ENCODE measurements at regions not wholly inside any gene's neighbourhood (a gene's known extent, or its start where the extent isn't known, plus 50 kb on each side); places are given as distances from the start of the nearest gene placed in this dataset.

DNA sequence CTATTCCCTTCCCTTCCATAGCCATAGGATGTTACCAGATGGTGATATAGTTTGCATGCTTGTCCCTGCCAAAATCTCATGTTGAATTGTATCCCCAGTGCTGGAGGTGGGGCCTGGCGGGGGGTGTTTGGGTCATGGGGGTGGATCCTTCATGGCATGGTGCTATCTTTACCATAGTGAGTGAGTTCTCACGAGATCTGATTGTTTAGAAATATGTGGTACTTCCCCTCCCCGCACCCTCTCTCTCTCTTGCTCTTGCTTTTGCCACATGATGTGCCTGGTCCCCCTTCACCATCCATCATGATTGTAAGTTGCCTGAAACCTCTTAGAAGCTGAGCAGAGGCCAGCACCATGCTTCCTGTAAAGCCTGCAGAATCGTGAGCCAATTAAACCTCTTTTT, 181.3 kb downstream of the CAND1 start:
- H3K4me2 ChIP-seq (ENCODE audit: low read length), result no peak overlapping the region
- H3K9ac ChIP-seq, result no peak overlapping the region
- no peaks in the 10 kb centered on the region for H3K4me1 ChIP-seq
- TF ChIP-seq, protein P1, sequence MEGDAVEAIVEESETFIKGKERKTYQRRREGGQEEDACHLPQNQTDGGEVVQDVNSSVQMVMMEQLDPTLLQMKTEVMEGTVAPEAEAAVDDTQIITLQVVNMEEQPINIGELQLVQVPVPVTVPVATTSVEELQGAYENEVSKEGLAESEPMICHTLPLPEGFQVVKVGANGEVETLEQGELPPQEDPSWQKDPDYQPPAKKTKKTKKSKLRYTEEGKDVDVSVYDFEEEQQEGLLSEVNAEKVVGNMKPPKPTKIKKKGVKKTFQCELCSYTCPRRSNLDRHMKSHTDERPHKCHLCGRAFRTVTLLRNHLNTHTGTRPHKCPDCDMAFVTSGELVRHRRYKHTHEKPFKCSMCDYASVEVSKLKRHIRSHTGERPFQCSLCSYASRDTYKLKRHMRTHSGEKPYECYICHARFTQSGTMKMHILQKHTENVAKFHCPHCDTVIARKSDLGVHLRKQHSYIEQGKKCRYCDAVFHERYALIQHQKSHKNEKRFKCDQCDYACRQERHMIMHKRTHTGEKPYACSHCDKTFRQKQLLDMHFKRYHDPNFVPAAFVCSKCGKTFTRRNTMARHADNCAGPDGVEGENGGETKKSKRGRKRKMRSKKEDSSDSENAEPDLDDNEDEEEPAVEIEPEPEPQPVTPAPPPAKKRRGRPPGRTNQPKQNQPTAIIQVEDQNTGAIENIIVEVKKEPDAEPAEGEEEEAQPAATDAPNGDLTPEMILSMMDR (IDR thresholded peaks at IDR 0.05), result no peak
- H3K27me3 ChIP-seq (ENCODE audit: control insufficient read depth, insufficient read depth, low read length), result no peaks in the 10 kb centered on the region
- no peak overlapping the region for H3K27ac ChIP-seq
- H3K79me2 ChIP-seq, result no peaks in the 10 kb centered on the region
- H3K36me3 ChIP-seq (ENCODE audit: control insufficient read depth, insufficient read depth, low read length), result no peaks in the 10 kb centered on the region
- no peak overlapping the region for H3K4me3 ChIP-seq (ENCODE audit: low read depth, low read length)
- no peaks in the 10 kb centered on the region for H3K9me3 ChIP-seq (ENCODE audit: control insufficient read depth, low read length)
- no peak overlapping the region for H2AFZ ChIP-seq

DNA sequence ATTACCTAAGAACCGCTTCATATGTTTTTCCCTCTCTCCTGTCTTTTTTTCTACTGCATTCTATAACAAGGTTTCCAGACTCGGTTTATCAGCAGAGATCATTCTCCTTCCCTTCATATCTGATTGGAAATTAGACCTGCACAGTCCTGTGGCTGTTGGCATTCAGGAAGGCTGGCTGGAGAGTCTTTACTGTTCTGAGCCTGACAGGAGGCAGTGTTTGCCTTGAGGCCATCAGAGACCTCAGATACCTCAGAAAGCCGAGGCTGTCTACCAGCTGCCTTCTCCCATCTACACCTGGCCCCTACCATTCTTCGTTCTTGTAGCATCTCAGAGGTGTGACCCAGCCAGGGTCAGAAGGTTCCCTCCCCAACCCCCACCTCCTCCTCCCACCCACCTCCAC, 182.0 kb downstream of the CAND1 start:
- no peaks in the 10 kb centered on the region for H3K36me3 ChIP-seq (ENCODE audit: control insufficient read depth, insufficient read depth, low read length)
- no peaks in the 10 kb centered on the region for H3K9me3 ChIP-seq (ENCODE audit: control insufficient read depth, low read length)
- H3K4me3 ChIP-seq (ENCODE audit: low read depth, low read length), result no peak overlapping the region
- TF ChIP-seq, protein P1 (IDR thresholded peaks at IDR 0.05), result no peak
- H3K4me2 ChIP-seq (ENCODE audit: low read length), result no peak overlapping the region
- H3K4me1 ChIP-seq, result no peaks in the 10 kb centered on the region
- no peak overlapping the region for H3K9ac ChIP-seq
- H3K27me3 ChIP-seq (ENCODE audit: control insufficient read depth, insufficient read depth, low read length), result no peaks in the 10 kb centered on the region
- no peak overlapping the region for H3K27ac ChIP-seq
- no peaks in the 10 kb centered on the region for H3K79me2 ChIP-seq
- H2AFZ ChIP-seq, result no peak overlapping the region

DNA sequence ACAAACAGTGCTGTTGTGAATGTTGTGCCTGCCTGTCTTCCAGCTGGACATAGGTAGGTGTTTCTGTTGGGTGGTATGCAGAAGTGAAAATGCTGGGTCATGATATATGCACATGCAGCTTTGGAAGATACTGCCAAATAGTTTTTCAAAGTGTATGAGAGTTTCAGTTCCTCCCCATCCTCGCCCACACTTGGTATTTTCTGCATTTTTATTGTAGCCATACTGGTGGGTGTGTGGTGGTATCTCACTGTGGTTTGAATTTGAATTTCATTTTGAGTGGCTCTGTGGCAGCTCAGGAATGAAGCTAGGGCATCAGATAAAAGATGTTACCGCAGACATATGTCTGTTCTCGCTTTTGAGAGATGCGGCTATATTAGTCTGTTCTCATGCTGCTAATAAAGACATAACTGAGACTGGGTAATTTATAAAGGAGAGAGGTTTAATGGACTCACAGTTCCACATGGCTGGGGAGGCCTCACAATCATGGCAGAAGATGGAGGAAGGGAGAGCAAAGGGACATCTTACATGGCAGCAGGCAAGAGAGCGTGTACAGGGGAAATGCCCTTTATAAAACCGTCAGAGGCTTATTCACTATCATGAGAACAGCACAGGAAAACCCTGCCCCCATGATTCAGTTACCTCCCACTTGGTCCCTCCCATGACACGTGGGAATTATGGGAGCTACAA, 183.1 kb downstream of the CAND1 start:
- no peak overlapping the region for H2AFZ ChIP-seq
- H3K27me3 ChIP-seq (ENCODE audit: control insufficient read depth, insufficient read depth, low read length), result no peaks in the 10 kb centered on the region
- TF ChIP-seq, protein P1 (IDR thresholded peaks at IDR 0.05), result no peak
- no peaks in the 10 kb centered on the region for H3K79me2 ChIP-seq
- no peaks in the 10 kb centered on the region for H3K9me3 ChIP-seq (ENCODE audit: control insufficient read depth, low read length)
- H3K4me1 ChIP-seq, result no peaks in the 10 kb centered on the region
- no peak overlapping the region for H3K9ac ChIP-seq
- H3K36me3 ChIP-seq (ENCODE audit: control insufficient read depth, insufficient read depth, low read length), result no peaks in the 10 kb centered on the region
- no peak overlapping the region for H3K4me2 ChIP-seq (ENCODE audit: low read length)
- H3K4me3 ChIP-seq (ENCODE audit: low read depth, low read length), result no peak overlapping the region
- no peak overlapping the region for H3K27ac ChIP-seq

DNA sequence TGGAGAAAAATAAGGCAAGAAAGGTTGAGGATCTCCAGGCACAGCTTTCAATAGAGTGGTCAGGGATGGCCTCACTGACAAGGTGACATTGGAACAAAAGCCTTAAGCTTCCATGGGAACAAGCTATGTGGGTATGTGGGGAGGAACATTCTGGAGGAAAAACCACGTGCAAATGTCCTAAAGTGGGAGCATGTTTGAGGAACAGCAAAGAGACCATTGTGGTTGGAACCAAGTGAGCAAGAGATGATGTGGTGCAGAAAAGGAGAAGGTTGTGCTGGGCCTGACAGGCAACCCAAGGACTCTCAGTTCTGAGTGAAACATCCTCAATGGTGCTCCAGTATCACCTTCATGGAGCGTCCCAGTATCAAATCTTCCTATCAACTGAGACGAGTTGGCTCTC, 184.0 kb downstream of the CAND1 start:
- no peak overlapping the region for H3K4me2 ChIP-seq (ENCODE audit: low read length)
- TF ChIP-seq, protein P1 (IDR thresholded peaks at IDR 0.05), result no peak
- H3K27me3 ChIP-seq (ENCODE audit: control insufficient read depth, insufficient read depth, low read length), result no peaks in the 10 kb centered on the region
- H3K9me3 ChIP-seq (ENCODE audit: control insufficient read depth, low read length), result no peaks in the 10 kb centered on the region
- H2AFZ ChIP-seq, result no peak overlapping the region
- no peaks in the 10 kb centered on the region for H3K4me1 ChIP-seq
- no peak overlapping the region for H3K27ac ChIP-seq
- H3K36me3 ChIP-seq (ENCODE audit: control insufficient read depth, insufficient read depth, low read length), result no peaks in the 10 kb centered on the region
- H3K79me2 ChIP-seq, result no peaks in the 10 kb centered on the region
- H3K9ac ChIP-seq, result no peak overlapping the region
- no peak overlapping the region for H3K4me3 ChIP-seq (ENCODE audit: low read depth, low read length)

DNA sequence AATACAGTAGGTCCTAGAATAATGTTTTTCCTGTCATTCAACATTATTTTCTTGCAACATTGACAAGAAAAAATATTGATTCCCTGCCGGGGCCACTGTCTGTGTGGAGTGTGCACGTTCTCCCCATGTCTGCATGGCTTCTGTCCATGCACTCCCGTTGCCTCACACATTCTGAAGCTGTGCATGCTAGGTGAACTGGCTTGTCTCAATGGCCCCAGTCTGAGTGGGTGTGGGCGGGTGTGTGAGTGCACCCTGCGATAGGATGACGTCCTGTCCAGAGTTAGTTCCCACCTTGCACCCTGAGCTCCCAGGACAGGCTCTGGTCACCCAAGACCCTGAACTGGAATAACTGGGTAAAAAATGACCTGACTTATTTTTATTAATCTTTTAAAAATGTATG, 186.1 kb downstream of the CAND1 start:
- no peak overlapping the region for H3K27ac ChIP-seq
- H3K4me1 ChIP-seq, result no peaks in the 10 kb centered on the region
- no peaks in the 10 kb centered on the region for H3K36me3 ChIP-seq (ENCODE audit: control insufficient read depth, insufficient read depth, low read length)
- H3K27me3 ChIP-seq (ENCODE audit: control insufficient read depth, insufficient read depth, low read length), result no peaks in the 10 kb centered on the region
- H3K9ac ChIP-seq, result no peak overlapping the region
- H3K4me3 ChIP-seq (ENCODE audit: low read depth, low read length), result no peak overlapping the region
- H2AFZ ChIP-seq, result no peak overlapping the region
- no peaks in the 10 kb centered on the region for H3K9me3 ChIP-seq (ENCODE audit: control insufficient read depth, low read length)
- no peaks in the 10 kb centered on the region for H3K79me2 ChIP-seq
- no peak overlapping the region for H3K4me2 ChIP-seq (ENCODE audit: low read length)
- TF ChIP-seq, protein P1 (IDR thresholded peaks at IDR 0.05), result no peak
